ENCODE measurements at regions not wholly inside any gene's neighbourhood (a gene's known extent, or its start where the extent isn't known, plus 50 kb on each side); places are given as distances from the start of the nearest gene placed in this dataset.
"Not testable (repeated sequence)": the region's sequence is repeated elsewhere in the genome, so short reads cannot be mapped to it uniquely, and the experiment has no call there.

- no peak for DNase-seq (ENCODE audit: low read depth in 2 of 2, low spot score in 1 of 2)
Observed at GRCh38 chr6:133787122-133787521, 101.8 kb upstream of the TCF21 start.

DNA sequence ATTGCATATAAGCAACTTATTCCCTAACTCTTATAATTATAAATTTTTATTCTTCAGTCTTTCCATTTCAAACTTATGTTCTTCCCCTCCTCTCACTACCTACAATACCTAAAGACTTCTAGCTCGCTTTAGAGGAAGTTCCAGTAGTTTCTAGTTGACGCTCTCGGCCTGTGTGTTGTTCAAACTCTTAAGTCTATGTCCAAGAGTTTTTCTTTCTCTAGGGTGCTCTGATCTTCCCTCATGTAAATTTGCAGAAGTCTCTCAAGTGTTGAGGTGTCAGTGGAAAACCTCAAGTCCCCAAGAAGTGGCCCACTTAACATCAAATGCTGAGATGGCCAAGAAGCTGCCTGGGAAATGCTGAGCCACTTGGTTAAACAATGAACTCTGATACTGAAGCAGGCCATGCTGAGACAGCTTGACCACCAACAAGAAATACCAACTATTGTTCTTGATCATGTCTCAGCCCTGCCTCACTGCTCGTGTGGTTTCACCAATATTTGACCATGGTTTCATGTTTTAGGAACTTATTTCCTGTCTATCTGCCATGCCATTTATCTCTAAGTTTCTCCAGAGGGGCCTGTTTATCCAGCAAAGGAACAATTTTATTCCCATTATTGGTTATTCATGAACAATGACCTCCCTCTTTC, 100.9 kb upstream of the TCF21 start:
- no peak for DNase-seq (ENCODE audit: low read depth in 2 of 2, low spot score in 1 of 2)

DNA sequence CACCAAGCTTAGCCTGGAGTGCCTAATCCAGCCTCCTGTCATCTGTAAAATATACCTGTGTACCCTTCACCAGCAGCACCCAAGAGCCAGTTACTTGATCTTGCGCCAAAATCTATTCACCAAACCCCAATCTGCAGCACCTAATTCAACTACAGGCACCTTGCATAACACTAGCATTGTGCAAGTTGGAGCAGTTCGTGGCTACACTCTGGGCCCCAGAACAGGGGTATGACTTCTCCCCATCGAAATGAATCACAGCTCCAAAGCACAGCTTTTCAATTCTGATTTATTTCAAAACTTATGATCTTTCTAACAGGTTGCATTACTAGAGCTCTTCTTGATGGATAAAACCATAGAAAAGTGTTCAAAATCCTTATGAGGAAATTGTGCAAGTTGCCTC, 100.4 kb upstream of the TCF21 start:
- no peak for DNase-seq (ENCODE audit: low read depth in 2 of 2, low spot score in 1 of 2)

GRCh38 chr6:133789449-133789848, 99.5 kb upstream of the TCF21 start:
- not testable (repeated sequence) for DNase-seq (ENCODE audit: low read depth in 2 of 2, low spot score in 1 of 2)

DNA sequence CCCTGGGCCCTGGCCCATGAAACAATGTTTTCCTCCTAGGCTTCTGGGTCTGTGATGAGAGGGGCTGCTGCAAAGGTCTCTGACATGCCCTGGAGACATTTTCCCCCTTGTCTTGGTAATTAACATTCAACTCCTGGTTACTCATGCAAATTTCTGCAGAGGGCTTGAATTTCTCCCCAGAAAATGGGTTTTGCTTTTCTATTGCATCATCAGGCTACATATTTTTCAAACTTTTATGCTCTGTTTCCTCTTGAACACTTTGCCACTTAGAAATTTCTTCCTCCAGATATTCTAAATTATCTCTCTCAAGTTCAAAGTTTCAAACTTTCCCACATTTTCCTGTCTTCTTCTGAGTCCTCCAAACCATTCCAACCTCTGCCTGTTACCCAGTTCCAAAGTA, 98.2 kb upstream of the TCF21 start:
- not testable (repeated sequence) for DNase-seq (ENCODE audit: low read depth in 2 of 2, low spot score in 1 of 2)

GRCh38 chr6:133795051-133795450, 93.9 kb upstream of the TCF21 start:
- not testable (repeated sequence) for DNase-seq (ENCODE audit: low read depth in 2 of 2, low spot score in 1 of 2)

DNA sequence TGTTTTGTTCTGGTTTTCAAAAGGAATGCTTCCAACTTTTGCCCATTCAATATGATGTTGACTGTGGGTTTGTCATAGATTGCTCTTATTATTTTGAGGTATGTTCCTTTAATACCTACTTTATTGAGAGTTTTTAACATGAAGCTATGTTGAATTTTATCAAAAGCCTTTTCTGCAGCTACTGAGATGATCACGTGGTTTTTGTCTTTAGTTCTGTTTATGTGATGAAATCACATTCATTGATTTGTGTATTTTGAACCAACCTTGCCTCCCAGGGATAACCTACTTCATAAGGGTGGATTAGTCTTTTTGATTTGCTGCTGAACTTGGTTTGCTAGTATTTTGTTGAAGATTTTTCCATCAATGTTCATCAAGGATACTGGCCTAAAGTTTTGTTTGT, 92.7 kb upstream of the TCF21 start:
- no peak for DNase-seq (ENCODE audit: low read depth in 2 of 2, low spot score in 1 of 2)

- DNase-seq (ENCODE audit: low read depth in 2 of 2, low spot score in 1 of 2): no peak
Observed at GRCh38 chr6:133799043-133799442, 89.9 kb upstream of the TCF21 start.

- no peak for DNase-seq (ENCODE audit: low read depth in 2 of 2, low spot score in 1 of 2)
Observed at GRCh38 chr6:133802861-133803260, 86.1 kb upstream of the TCF21 start.

- no peak for DNase-seq (ENCODE audit: low read depth in 2 of 2, low spot score in 1 of 2)
Observed at GRCh38 chr6:133804265-133804664, 84.6 kb upstream of the TCF21 start.

- no peak for DNase-seq (ENCODE audit: low read depth in 2 of 2, low spot score in 1 of 2)
Observed at GRCh38 chr6:133805876-133806275, 83.0 kb upstream of the TCF21 start.

DNA sequence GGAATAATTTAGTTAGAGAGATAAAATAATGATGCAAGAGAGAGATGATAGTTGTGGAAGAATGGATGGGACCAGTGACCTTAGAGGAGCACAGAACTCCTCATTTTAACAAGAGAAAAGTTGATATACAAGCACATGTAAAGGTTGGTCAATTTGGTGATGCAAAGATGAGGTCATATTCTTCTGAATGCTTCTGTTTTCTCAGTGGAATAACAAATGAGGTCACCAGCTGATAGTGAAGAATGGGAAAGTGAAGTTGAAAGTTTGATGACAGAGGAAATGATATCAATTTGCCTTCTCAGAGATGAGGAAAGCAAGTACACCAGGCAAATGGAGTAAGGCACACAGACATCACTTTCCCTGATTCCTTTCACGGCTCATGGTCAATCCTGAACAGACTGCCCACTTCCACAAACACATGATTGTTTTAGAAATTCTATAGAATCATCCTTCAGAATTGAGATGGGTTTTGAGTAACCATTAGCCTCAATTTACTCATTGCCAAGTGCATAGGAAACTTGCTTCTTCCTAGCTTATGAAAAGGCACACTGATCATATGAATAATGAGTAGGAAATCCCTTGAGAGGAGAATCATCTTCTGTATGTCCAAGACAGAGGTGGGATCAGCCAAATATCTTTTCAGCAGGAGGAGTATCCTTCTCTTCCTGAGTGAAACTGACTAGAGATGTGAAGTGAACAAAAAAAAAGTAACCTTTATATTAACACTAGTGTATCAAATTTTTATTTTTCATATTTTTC, 82.4 kb upstream of the TCF21 start:
- no peak for DNase-seq (ENCODE audit: low read depth in 2 of 2, low spot score in 1 of 2)

DNA sequence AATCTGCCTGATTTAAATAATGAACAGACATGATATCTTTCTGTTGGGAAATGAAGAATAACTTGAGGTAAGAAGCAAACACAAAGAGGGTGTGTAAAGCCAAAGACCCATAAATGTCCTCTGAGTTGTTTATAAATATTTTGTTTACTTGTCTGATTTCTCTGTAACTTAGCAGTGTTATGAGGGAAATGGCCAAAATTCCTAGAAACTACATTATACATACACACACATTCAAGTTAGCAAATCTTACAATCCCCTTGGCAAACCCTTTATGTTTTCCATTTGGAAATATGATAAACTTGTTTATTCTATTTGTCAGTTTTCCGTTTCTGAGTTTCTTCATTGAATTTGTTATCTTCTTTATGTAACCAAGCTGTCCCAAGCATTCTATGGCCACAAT, 81.4 kb upstream of the TCF21 start:
- no peak for DNase-seq (ENCODE audit: low read depth in 2 of 2, low spot score in 1 of 2)

GRCh38 chr6:133809406-133809805, 79.5 kb upstream of the TCF21 start:
- DNase-seq (ENCODE audit: low read depth in 2 of 2, low spot score in 1 of 2): no peak

GRCh38 chr6:133811557-133811956, 77.4 kb upstream of the TCF21 start:
- DNase-seq (ENCODE audit: low read depth in 2 of 2, low spot score in 1 of 2): no peak

GRCh38 chr6:133812446-133812845, 76.5 kb upstream of the TCF21 start:
- DNase-seq (ENCODE audit: low read depth in 2 of 2, low spot score in 1 of 2): not testable (repeated sequence)

GRCh38 chr6:133814238-133814637, 74.7 kb upstream of the TCF21 start:
- no peak for DNase-seq (ENCODE audit: low read depth in 2 of 2, low spot score in 1 of 2)

GRCh38 chr6:133814797-133815196, 74.1 kb upstream of the TCF21 start:
- DNase-seq (ENCODE audit: low read depth in 2 of 2, low spot score in 1 of 2): no peak

- no peak for DNase-seq (ENCODE audit: low read depth in 2 of 2, low spot score in 1 of 2)
Observed at GRCh38 chr6:133815313-133815712, 73.6 kb upstream of the TCF21 start.

- DNase-seq (ENCODE audit: low read depth in 2 of 2, low spot score in 1 of 2): no peak
Observed at GRCh38 chr6:133816171-133816570, 72.7 kb upstream of the TCF21 start.

DNA sequence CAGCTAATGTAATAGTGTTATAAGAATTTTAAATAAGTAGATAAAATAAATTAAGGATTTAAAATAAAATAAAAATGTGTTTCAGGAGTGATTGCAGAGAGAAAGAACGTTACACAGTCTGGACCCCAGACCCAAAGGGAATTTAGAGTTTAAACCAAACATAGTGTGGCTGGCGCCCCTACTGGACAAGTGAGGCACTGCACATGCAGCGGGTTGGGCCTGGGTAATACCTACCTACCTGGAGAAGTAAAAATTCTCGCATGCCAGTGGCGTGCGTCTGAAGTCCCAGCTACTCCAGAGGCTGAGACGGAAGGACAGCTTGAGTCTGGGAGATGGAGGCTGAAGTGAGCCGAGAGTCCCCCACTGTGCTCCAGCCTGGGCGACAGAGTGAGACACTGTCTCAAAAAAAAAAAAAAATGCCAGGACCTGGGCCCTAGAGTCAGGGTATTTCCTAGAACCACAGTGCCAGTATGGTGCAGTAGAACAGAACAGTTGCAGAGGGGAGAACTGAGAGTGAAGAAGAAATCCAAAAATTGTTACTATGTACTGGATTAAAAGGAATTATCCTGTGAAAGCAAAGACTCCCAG, 71.4 kb upstream of the TCF21 start:
- DNase-seq (ENCODE audit: low read depth in 2 of 2, low spot score in 1 of 2): no peak

GRCh38 chr6:133818320-133818719, 70.6 kb upstream of the TCF21 start:
- DNase-seq (ENCODE audit: low read depth in 2 of 2, low spot score in 1 of 2): no peak
